Lower lobe of right lung (tissue), 2 donors: ENCODE measurements at regions not wholly inside any gene's neighbourhood (a gene's known extent, or its start where the extent isn't known, plus 50 kb on each side); places are given as distances from the start of the nearest gene placed in this dataset.

Experiments used
- ATAC-seq, 2 donors: fragments of 200-7000 bp; cut with Tn5 transposase; one replicate each; pipeline ENCODE4 v1.9.1; 2020 to 2022; ENCODE audit warnings: mild to moderate bottlenecking in 2 of 2, moderate library complexity in 2 of 2
- DNase-seq: peaks from one replicate; pipeline ENCODE4 v3.0.0-alpha.2; 2020
- H3K27ac ChIP-seq: fragments of 200-600 bp; one replicate; pipeline ENCODE4 v1.8.0; 2022
- H3K27me3 ChIP-seq: fragments of 200-600 bp; one replicate; pipeline ENCODE4 v1.8.0; 2022; ENCODE audit warnings: low read depth
- H3K36me3 ChIP-seq: fragments of 200-600 bp; one replicate; pipeline ENCODE4 v1.8.0; 2022; ENCODE audit warnings: mild to moderate bottlenecking
- H3K4me1 ChIP-seq: fragments of 200-600 bp; one replicate; pipeline ENCODE4 v1.8.0; 2022
- H3K4me3 ChIP-seq: fragments of 200-600 bp; one replicate; pipeline ENCODE4 v1.8.0; 2022; ENCODE audit warnings: mild to moderate bottlenecking
- H3K9me3 ChIP-seq: fragments of 200-600 bp; one replicate; pipeline ENCODE4 v1.8.0; 2022
- intact Hi-C: fragments of 100-400 bp; cut with DNase I; formaldehyde crosslinking; loops from one replicate; pipeline ENCODE4 v1.11.0; 2022
- TF ChIP-seq, protein P1 (sequence below): fragments of 200-600 bp; IDR thresholded peaks from one replicate; pipeline ENCODE4 v1.8.0; 2022; ENCODE audit warnings: antibody characterized with exemption, mild to moderate bottlenecking
- donor health status: DM: no; HTN: yes; CAD: no; lungs with severe emphysema.

DNA sequence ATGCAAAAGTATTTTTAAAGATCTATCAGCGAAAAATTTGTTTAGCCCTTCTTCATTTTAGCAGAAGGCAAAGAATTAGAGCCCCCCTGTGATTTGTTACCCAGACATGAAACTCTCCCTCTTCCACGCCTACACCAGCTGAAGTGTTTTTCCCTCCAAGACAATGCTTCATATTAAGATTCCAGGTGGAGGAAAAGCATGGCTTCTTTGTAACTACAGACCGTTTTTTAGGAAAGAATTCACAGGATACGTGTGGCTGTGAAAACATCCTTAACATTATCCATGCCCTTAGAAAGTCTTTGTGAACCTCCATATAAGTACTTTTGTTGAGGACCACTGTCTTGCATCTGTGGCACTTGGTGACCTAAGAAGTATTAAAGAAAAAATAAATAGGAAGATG is 121.8 kb upstream of the MTAP start:
- no peaks in the 10 kb centered on the region for H3K36me3 ChIP-seq
- intact Hi-C loops = no loop called here
- no peaks in the 10 kb centered on the region for H3K4me1 ChIP-seq
- H3K27ac ChIP-seq = no peak overlapping the region
- no peaks in the 10 kb centered on the region for H3K27me3 ChIP-seq
- no peaks in the 10 kb centered on the region for H3K9me3 ChIP-seq
- TF ChIP-seq, protein P1, sequence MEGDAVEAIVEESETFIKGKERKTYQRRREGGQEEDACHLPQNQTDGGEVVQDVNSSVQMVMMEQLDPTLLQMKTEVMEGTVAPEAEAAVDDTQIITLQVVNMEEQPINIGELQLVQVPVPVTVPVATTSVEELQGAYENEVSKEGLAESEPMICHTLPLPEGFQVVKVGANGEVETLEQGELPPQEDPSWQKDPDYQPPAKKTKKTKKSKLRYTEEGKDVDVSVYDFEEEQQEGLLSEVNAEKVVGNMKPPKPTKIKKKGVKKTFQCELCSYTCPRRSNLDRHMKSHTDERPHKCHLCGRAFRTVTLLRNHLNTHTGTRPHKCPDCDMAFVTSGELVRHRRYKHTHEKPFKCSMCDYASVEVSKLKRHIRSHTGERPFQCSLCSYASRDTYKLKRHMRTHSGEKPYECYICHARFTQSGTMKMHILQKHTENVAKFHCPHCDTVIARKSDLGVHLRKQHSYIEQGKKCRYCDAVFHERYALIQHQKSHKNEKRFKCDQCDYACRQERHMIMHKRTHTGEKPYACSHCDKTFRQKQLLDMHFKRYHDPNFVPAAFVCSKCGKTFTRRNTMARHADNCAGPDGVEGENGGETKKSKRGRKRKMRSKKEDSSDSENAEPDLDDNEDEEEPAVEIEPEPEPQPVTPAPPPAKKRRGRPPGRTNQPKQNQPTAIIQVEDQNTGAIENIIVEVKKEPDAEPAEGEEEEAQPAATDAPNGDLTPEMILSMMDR = no peak
- no peak overlapping the region for H3K4me3 ChIP-seq
- ATAC-seq (no peak), DNase-seq (no peak)

DNA sequence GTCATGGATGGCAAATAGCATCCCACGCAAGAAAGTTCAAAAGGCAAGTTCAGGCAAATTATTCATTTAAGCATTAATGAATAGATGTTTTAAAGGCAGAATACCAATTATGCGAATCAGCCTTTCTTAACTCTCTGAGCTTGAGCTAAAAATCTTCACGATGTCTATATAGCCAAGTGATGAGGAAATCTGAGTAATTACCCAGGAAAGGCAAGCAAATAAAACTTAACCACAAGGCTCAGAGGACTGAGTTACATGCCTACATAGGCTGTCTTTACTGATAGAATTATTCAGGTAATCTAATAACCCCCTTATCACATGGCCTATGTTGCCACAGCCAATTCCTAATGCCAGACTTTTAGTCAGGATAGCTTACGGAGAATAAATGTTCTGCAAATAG is 120.8 kb upstream of the MTAP start:
- Histone ChIP-seq H3K27ac (no peak overlapping the region), H3K9me3 (no peaks in the 10 kb centered on the region), H3K36me3 (no peaks in the 10 kb centered on the region), H3K27me3 (no peaks in the 10 kb centered on the region), H3K4me1 (no peaks in the 10 kb centered on the region), H3K4me3 (no peak overlapping the region)
- intact Hi-C loops = no loop called here
- DNase-seq = no peak
- TF ChIP-seq, protein P1 = no peak
- no peak for ATAC-seq

DNA sequence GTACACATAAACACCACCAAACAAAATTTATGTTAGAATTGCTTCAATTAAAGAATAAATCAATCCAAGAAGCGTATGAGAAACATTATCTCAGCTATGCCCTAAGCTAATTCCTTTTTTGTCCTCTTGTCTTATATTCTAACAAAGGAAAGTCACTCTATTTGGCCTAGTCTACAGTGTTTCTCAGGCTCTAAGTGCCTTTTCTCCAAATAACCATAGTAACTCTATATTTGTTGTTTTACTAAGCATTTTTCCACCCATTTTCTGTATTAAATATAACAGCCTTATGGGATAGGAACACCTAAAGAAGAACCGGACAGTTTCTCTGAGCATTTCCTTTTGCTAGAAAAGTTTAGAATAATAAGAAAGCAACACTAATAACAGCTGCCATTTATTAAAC is 120.1 kb upstream of the MTAP start:
- DNase-seq (no peak), ATAC-seq (no peak)
- Histone ChIP-seq H3K9me3 (no peaks in the 10 kb centered on the region), H3K4me3 (no peak overlapping the region), H3K4me1 (no peaks in the 10 kb centered on the region), H3K27ac (no peak overlapping the region), H3K36me3 (no peaks in the 10 kb centered on the region), H3K27me3 (no peaks in the 10 kb centered on the region)
- intact Hi-C loops = no loop called here
- TF ChIP-seq, protein P1 = no peak

DNA sequence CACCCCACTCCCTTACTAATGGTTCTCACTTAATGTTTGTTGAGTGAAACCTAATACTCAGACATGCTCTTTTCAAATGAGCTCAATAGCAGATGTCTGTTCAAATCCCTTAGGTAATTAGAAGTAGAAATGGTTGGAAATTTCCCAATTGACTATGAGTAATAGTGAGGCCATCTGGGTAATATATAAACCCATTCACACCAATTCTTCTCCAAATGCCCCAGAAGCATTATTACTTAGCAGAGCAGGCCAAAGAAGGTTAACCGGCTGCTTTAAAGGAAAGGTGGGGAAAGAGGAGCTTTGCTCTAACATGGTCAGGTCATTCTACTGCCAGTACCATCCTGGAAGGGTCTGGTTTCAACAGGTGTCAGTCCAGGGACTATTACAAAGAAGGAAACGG is 119.5 kb upstream of the MTAP start:
- no peaks in the 10 kb centered on the region for H3K4me1 ChIP-seq
- no peaks in the 10 kb centered on the region for H3K36me3 ChIP-seq
- H3K9me3 ChIP-seq = no peaks in the 10 kb centered on the region
- intact Hi-C loops = no loop called here
- no peak for DNase-seq
- H3K27ac ChIP-seq = no peak overlapping the region
- no peaks in the 10 kb centered on the region for H3K27me3 ChIP-seq
- no peak overlapping the region for H3K4me3 ChIP-seq
- ATAC-seq = no peak
- TF ChIP-seq, protein P1 = no peak

DNA sequence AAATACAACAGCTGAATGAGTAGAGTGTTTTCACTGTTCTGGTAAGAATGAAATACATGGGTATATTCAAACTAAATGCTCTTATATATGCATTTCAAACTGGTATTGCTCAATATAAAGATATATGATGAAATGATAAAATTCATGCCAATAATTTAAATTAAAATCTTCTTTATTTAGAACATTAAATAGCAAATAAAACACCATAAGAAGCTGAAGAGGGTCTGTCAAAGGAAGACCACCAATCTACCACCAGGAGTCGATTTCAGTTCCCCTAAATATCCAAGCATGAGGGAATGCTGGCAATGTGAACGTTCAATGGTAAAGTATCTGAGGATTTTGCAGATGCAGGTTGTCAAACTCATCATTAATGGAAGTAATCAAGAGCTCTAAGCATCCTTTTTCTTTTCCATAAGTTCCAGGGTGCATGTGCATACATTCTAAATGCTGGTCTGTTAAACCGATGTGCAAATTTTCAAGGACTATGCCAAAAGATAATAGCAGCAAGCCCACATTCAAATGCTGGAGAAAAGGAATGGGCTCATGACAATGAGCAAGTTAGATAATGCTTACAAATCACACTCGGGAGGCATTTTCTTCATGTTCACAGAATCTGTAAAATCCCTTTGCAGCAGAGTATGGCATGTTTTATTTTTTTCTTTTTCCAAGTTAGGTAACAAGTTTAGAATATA is 118.8 kb upstream of the MTAP start:
- ATAC-seq = no peak
- no peaks in the 10 kb centered on the region for H3K27me3 ChIP-seq
- no peaks in the 10 kb centered on the region for H3K9me3 ChIP-seq
- H3K27ac ChIP-seq = no peak overlapping the region
- H3K4me3 ChIP-seq = no peak overlapping the region
- TF ChIP-seq, protein P1 = no peak
- DNase-seq = no peak
- intact Hi-C loops = no loop called here
- no peaks in the 10 kb centered on the region for H3K4me1 ChIP-seq
- no peaks in the 10 kb centered on the region for H3K36me3 ChIP-seq

DNA sequence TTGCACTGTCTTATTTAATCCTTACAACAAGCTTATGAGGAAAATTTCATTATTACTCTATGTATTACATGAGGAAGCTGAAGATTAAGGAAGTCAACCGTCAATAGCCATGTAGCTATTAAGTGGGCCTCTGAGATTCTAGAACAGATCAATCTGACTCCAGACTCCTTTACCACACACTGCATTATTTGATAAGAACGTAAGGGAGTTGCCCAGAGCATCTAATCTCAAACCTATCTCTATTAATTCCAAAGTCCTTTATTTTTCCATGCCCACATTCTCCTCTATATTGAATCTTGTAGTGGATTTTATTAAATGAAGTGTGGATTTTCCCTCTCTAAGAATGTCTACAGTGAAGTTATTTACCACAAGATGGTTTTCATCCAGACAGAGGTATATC is 118.2 kb upstream of the MTAP start:
- intact Hi-C loops = no loop called here
- no peaks in the 10 kb centered on the region for H3K36me3 ChIP-seq
- H3K4me1 ChIP-seq = no peaks in the 10 kb centered on the region
- ATAC-seq = no peak
- TF ChIP-seq, protein P1 = no peak
- no peak overlapping the region for H3K4me3 ChIP-seq
- H3K27ac ChIP-seq = no peak overlapping the region
- DNase-seq = no peak
- no peaks in the 10 kb centered on the region for H3K9me3 ChIP-seq
- H3K27me3 ChIP-seq = no peaks in the 10 kb centered on the region
